Activated T-cell treated with anti-CD3 and anti-CD28 coated beads, Interleukin-2, amount 50 U/mL, for 4 hours (primary cell): ENCODE measurements at regions not wholly inside any gene's neighbourhood (a gene's known extent, or its start where the extent isn't known, plus 50 kb on each side); places are given as distances from the start of the nearest gene placed in this dataset.

Experiments used
- ATAC-seq, 2 donors: fragments of 200-7000 bp; cut with Tn5 transposase; one replicate each; pipeline ENCODE4 v1.10.0; 2021
- DNase-seq: peaks from one replicate; pipeline ENCODE4 v3.0.0-alpha.2; 2020
- H3K27me3 Mint-ChIP-seq: one replicate; pipeline ENCODE4 v1.8.0; 2021; ENCODE audit warnings: low read depth, mixed read lengths
- H3K36me3 Mint-ChIP-seq: one replicate; pipeline ENCODE4 v1.8.0; 2022; ENCODE audit warnings: mixed read lengths; ENCODE audit not compliant: insufficient read depth
- H3K4me1 Mint-ChIP-seq: one replicate; pipeline ENCODE4 v1.8.0; 2021; ENCODE audit warnings: low read depth, mixed read lengths
- H3K4me3 Mint-ChIP-seq: one replicate; pipeline ENCODE4 v1.8.0; 2021; ENCODE audit warnings: mild to moderate bottlenecking, moderate library complexity, mixed read lengths
- H3K9me3 Mint-ChIP-seq: one replicate; pipeline ENCODE4 v1.8.0; 2021; ENCODE audit warnings: mixed read lengths

- H3K4me3 Mint-ChIP-seq: no peak overlapping the region
- no peak for DNase-seq
- no peak for ATAC-seq
- peaks cover 21% of the 10 kb centered on the region for H3K27me3 Mint-ChIP-seq
- H3K4me1 Mint-ChIP-seq: no peaks in the 10 kb centered on the region
- no peaks in the 10 kb centered on the region for H3K36me3 Mint-ChIP-seq
- H3K9me3 Mint-ChIP-seq: no peaks in the 10 kb centered on the region
These were observed 51.6 kb upstream of the DYNLRB2 start for GRCh38 chr16:80489173-80489572.

- ATAC-seq: no peak
- DNase-seq: no peak
- H3K27me3 Mint-ChIP-seq: peaks cover 21% of the 10 kb centered on the region
- H3K9me3 Mint-ChIP-seq: no peaks in the 10 kb centered on the region
- no peak overlapping the region for H3K4me3 Mint-ChIP-seq
- no peaks in the 10 kb centered on the region for H3K36me3 Mint-ChIP-seq
- H3K4me1 Mint-ChIP-seq: no peaks in the 10 kb centered on the region
These were observed 52.6 kb upstream of the DYNLRB2 start for GRCh38 chr16:80488167-80488566.

GRCh38 chr16:80480664-80481063 lies 60.1 kb upstream of the DYNLRB2 start:
- DNase-seq (no peak), ATAC-seq (no peak)
- no peak overlapping the region for H3K4me3 Mint-ChIP-seq
- H3K4me1 Mint-ChIP-seq: no peaks in the 10 kb centered on the region
- no peaks in the 10 kb centered on the region for H3K9me3 Mint-ChIP-seq
- no peaks in the 10 kb centered on the region for H3K36me3 Mint-ChIP-seq
- peaks cover 13% of the 10 kb centered on the region for H3K27me3 Mint-ChIP-seq

- Mint-ChIP-seq H3K27me3 (peaks cover 7% of the 10 kb centered on the region), H3K36me3 (no peaks in the 10 kb centered on the region), H3K4me1 (no peaks in the 10 kb centered on the region), H3K4me3 (no peak overlapping the region), H3K9me3 (no peaks in the 10 kb centered on the region)
- DNase-seq (no peak), ATAC-seq (no peak)
These were observed 63.0 kb upstream of the DYNLRB2 start for GRCh38 chr16:80477838-80478237.

- peaks cover 3% of the 10 kb centered on the region for H3K4me1 Mint-ChIP-seq
- ATAC-seq (no peak), DNase-seq (no peak)
- peaks cover 10% of the 10 kb centered on the region for H3K27me3 Mint-ChIP-seq
- H3K36me3 Mint-ChIP-seq: no peaks in the 10 kb centered on the region
- H3K4me3 Mint-ChIP-seq: no peak overlapping the region
- H3K9me3 Mint-ChIP-seq: no peaks in the 10 kb centered on the region
These were observed 72.8 kb upstream of the DYNLRB2 start for GRCh38 chr16:80468029-80468428.

GRCh38 chr16:80466024-80466987 lies 74.5 kb upstream of the DYNLRB2 start:
- DNase-seq (peak; percentile 37), ATAC-seq (peak; percentile 77 to 87)
- no peak overlapping the region for H3K4me3 Mint-ChIP-seq
- H3K4me1 Mint-ChIP-seq: peaks cover 3% of the 10 kb centered on the region
- H3K27me3 Mint-ChIP-seq: peaks cover 10% of the 10 kb centered on the region
- H3K9me3 Mint-ChIP-seq: no peaks in the 10 kb centered on the region
- no peaks in the 10 kb centered on the region for H3K36me3 Mint-ChIP-seq

- Mint-ChIP-seq H3K4me3 (no peak overlapping the region), H3K27me3 (peaks cover 6% of the 10 kb centered on the region), H3K9me3 (no peaks in the 10 kb centered on the region), H3K36me3 (no peaks in the 10 kb centered on the region), H3K4me1 (peaks cover 3% of the 10 kb centered on the region)
- DNase-seq (no peak), ATAC-seq (no peak)
These were observed 76.9 kb upstream of the DYNLRB2 start for GRCh38 chr16:80463751-80464495.

- H3K4me3 Mint-ChIP-seq: no peak overlapping the region
- DNase-seq (no peak), ATAC-seq (no peak)
- no peaks in the 10 kb centered on the region for H3K9me3 Mint-ChIP-seq
- H3K27me3 Mint-ChIP-seq: peaks cover 3% of the 10 kb centered on the region
- H3K4me1 Mint-ChIP-seq: peaks cover 3% of the 10 kb centered on the region
- no peaks in the 10 kb centered on the region for H3K36me3 Mint-ChIP-seq
These were observed 77.5 kb upstream of the DYNLRB2 start for GRCh38 chr16:80463326-80463725.

GRCh38 chr16:80462917-80463316 lies 77.9 kb upstream of the DYNLRB2 start:
- Mint-ChIP-seq H3K9me3 (no peaks in the 10 kb centered on the region), H3K36me3 (no peaks in the 10 kb centered on the region), H3K4me1 (peaks cover 3% of the 10 kb centered on the region), H3K27me3 (no peaks in the 10 kb centered on the region), H3K4me3 (no peak overlapping the region)
- DNase-seq (no peak), ATAC-seq (no peak)

- Mint-ChIP-seq H3K4me3 (no peak overlapping the region), H3K27me3 (peaks cover 2% of the 10 kb centered on the region), H3K36me3 (no peaks in the 10 kb centered on the region), H3K9me3 (no peaks in the 10 kb centered on the region), H3K4me1 (no peaks in the 10 kb centered on the region)
- ATAC-seq: no peak
- no peak for DNase-seq
These were observed 79.8 kb upstream of the DYNLRB2 start for GRCh38 chr16:80460988-80461387.

GRCh38 chr16:80459966-80460365 lies 80.8 kb upstream of the DYNLRB2 start:
- Mint-ChIP-seq H3K4me3 (no peak overlapping the region), H3K4me1 (no peaks in the 10 kb centered on the region), H3K27me3 (peaks cover 7% of the 10 kb centered on the region), H3K9me3 (no peaks in the 10 kb centered on the region), H3K36me3 (no peaks in the 10 kb centered on the region)
- DNase-seq (no peak), ATAC-seq (no peak)

GRCh38 chr16:80459331-80459777 lies 81.4 kb upstream of the DYNLRB2 start:
- Mint-ChIP-seq H3K4me3 (no peak overlapping the region), H3K9me3 (no peaks in the 10 kb centered on the region), H3K36me3 (no peaks in the 10 kb centered on the region), H3K27me3 (peaks cover 7% of the 10 kb centered on the region), H3K4me1 (no peaks in the 10 kb centered on the region)
- DNase-seq (no peak), ATAC-seq (no peak)

- Mint-ChIP-seq H3K36me3 (no peaks in the 10 kb centered on the region), H3K4me1 (no peaks in the 10 kb centered on the region), H3K27me3 (peaks cover 7% of the 10 kb centered on the region), H3K9me3 (no peaks in the 10 kb centered on the region), H3K4me3 (no peak overlapping the region)
- DNase-seq (no peak), ATAC-seq (no peak)
These were observed 82.9 kb upstream of the DYNLRB2 start for GRCh38 chr16:80457871-80458270.

- DNase-seq: no peak
- Mint-ChIP-seq H3K9me3 (no peaks in the 10 kb centered on the region), H3K4me3 (no peak overlapping the region), H3K4me1 (no peaks in the 10 kb centered on the region), H3K36me3 (no peaks in the 10 kb centered on the region), H3K27me3 (peaks cover 8% of the 10 kb centered on the region)
- no peak for ATAC-seq
These were observed 86.0 kb upstream of the DYNLRB2 start for GRCh38 chr16:80454802-80455201.

GRCh38 chr16:80449392-80449791 lies 91.4 kb upstream of the DYNLRB2 start:
- no peaks in the 10 kb centered on the region for H3K36me3 Mint-ChIP-seq
- ATAC-seq: no peak
- H3K9me3 Mint-ChIP-seq: no peaks in the 10 kb centered on the region
- no peak overlapping the region for H3K4me3 Mint-ChIP-seq
- peaks cover 5% of the 10 kb centered on the region for H3K27me3 Mint-ChIP-seq
- DNase-seq: no peak
- no peaks in the 10 kb centered on the region for H3K4me1 Mint-ChIP-seq
